HepG2 (cell line): ENCODE measurements at regions not wholly inside any gene's neighbourhood (a gene's known extent, or its start where the extent isn't known, plus 50 kb on each side); places are given as distances from the start of the nearest gene placed in this dataset.

Experiments used
- ATAC-seq: fragments of 200-7000 bp; cut with Tn5 transposase; 3 replicates; pipeline ENCODE4 v1.9.1; 2020; ENCODE audit warnings: mild to moderate bottlenecking, moderate library complexity
- BruUV-seq: library from RNA; stranded (reverse); fragments of 400-500 nt; replicated peaks from 2 replicates; lab custom pipeline; 2021; lab: Mats Ljungman, UMichigan
- CTCF ChIA-PET: fragments of 300-600 bp; formaldehyde crosslinking; extraction: SDS; loops from one replicate; lab custom pipeline; 2021; ENCODE audit warnings: low total read pairs, inconsistent platforms, low intra/inter-chr PET ratio; lab: Yijun Ruan, JAX
- POLR2A ChIA-PET: fragments of 350-600 bp; sonication (Branson Sonifier 250); formaldehyde crosslinking; loops from one replicate; lab custom pipeline; 2020; ENCODE audit warnings: antibody characterized with exemption, inconsistent platforms; lab: Yijun Ruan, JAX
- DNase-seq: peaks from one replicate; pipeline ENCODE4 v3.0.0-alpha.2; 2015; ENCODE audit warnings: low spot score
- FAIRE-seq: peaks from 3 replicates; lab custom pipeline; 2011; peaks lifted over from hg19 to GRCh38; lab: Jason Lieb, UNC
- H2AFZ ChIP-seq: one replicate; pipeline ENCODE4 v1.6.1; 2011; ENCODE audit warnings: low read length, inconsistent platforms
- H3K27ac ChIP-seq: fragments of 300-600 bp; 3 replicates; pipeline ENCODE4 v1.8.0; 2011; ENCODE audit warnings: mixed run types, mild to moderate bottlenecking, mixed read lengths, low read length, inconsistent platforms; ENCODE audit not compliant: insufficient read depth; ENCODE audit errors: extremely low read length
- H3K27me3 ChIP-seq, 2 experiments: fragments of 200-600 bp in 1 of 2; 2 replicates in 1 of 2; 3 replicates in 1 of 2; pipeline versions ENCODE4 v1.6.0 to v1.8.0; 2011; ENCODE audit warnings: low read length in 2 of 2, mild to moderate bottlenecking in 2 of 2, moderate library complexity in 2 of 2, inconsistent platforms in 1 of 2; ENCODE audit not compliant: insufficient read depth in 2 of 2, control insufficient read depth in 1 of 2
- H3K36me3 ChIP-seq, 2 experiments: fragments of 200-600 bp in 1 of 2; replicated peaks in 1 of 2; 2 replicates in 1 of 2; 3 replicates in 1 of 2; pipeline versions ENCODE4 v1.5.1 to v1.8.0; 2011; ENCODE audit warnings: low read length in 2 of 2, inconsistent platforms in 1 of 2; ENCODE audit not compliant: insufficient read depth in 2 of 2, control insufficient read depth in 1 of 2
- H3K4me1 ChIP-seq: 2 replicates; pipeline ENCODE4 v1.5.1; 2012; ENCODE audit warnings: low read length, inconsistent platforms; ENCODE audit not compliant: insufficient read depth
- H3K4me2 ChIP-seq: 2 replicates; pipeline ENCODE4 v1.6.0; 2011; ENCODE audit warnings: low read depth, low read length, inconsistent platforms
- H3K4me3 ChIP-seq, 3 experiments: fragments of 200-600 bp in 1 of 3; sonication (generic), shearing (Covaris generic) in 1 of 3; replicated peaks in 1 of 3; 2 replicates each; pipeline ENCODE4 v1.5.1; 2011 to 2016; ENCODE audit warnings: low read length in 3 of 3, inconsistent platforms in 2 of 3, low read depth in 2 of 3, mild to moderate bottlenecking in 2 of 3, control low read depth in 1 of 3, mixed read lengths in 1 of 3; ENCODE audit not compliant: insufficient read depth in 1 of 3
- H3K79me2 ChIP-seq: one replicate; pipeline ENCODE4 v1.6.1; 2011; ENCODE audit warnings: low read length, inconsistent platforms; ENCODE audit not compliant: insufficient read depth
- H3K9ac ChIP-seq: 2 replicates; pipeline ENCODE4 v1.6.0; 2011; ENCODE audit warnings: mild to moderate bottlenecking, low read depth, low read length, inconsistent platforms; ENCODE audit not compliant: insufficient read depth
- H3K9me3 ChIP-seq: 2 replicates; pipeline ENCODE4 v1.5.1; 2012; ENCODE audit warnings: mild to moderate bottlenecking, low read length
- H4K20me1 ChIP-seq: 2 replicates; pipeline ENCODE4 v1.6.0; 2011; ENCODE audit warnings: inconsistent platforms, mild to moderate bottlenecking, low read length, moderate library complexity; ENCODE audit not compliant: insufficient read depth
- CBFB ChIP-seq: sonication (generic); formaldehyde crosslinking; IDR thresholded peaks from 2 replicates; pipeline ENCODE4 v1.4.0; 2020; ENCODE audit warnings: missing genetic modification reagents
- NAIF1 ChIP-seq: sonication (generic); formaldehyde crosslinking; IDR thresholded peaks from 2 replicates; pipeline ENCODE4 v1.5.0; 2020; ENCODE audit warnings: mild to moderate bottlenecking, missing genetic modification reagents, borderline replicate concordance
- NCOA1 ChIP-seq: sonication (generic); formaldehyde crosslinking; IDR thresholded peaks from 2 replicates; pipeline ENCODE4 v1.9.0; 2021; ENCODE audit warnings: missing genetic modification reagents
- RFX3 ChIP-seq: IDR thresholded peaks from 2 replicates; pipeline ENCODE4 v1.6.1; 2016; ENCODE audit warnings: missing biosample characterization, missing genetic modification reagents
- ZNF317 ChIP-seq: sonication (generic); formaldehyde crosslinking; IDR thresholded peaks from 2 replicates; pipeline ENCODE4 v1.5.0; 2020; ENCODE audit warnings: mild to moderate bottlenecking, missing genetic modification reagents
- WGBS: methylation state at CpG from one replicate; pipeline ENCODE4 v1.1.6; 2017; ENCODE audit warnings: low lambda C conversion rate; 5-methylcytosine and 5-hydroxymethylcytosine counted together
- in situ Hi-C: cut with HindIII; loops from 2 replicates; pipeline ENCODE4 v1.10.0; 2017; ENCODE audit warnings: low pct_unique_long_range_greater_than_20kb; ENCODE audit not compliant: extremely low pct_ligation_motif_present
- intact Hi-C: fragments of 100-400 bp; cut with micrococcal nuclease; formaldehyde crosslinking; loops from one replicate; pipeline ENCODE4 v1.10.0; 2022; ENCODE audit not compliant: unreplicated experiment
- TF ChIP-seq, protein P1 (sequence below): sonication (generic); formaldehyde crosslinking; IDR thresholded peaks from 2 replicates; pipeline ENCODE4 v1.5.0; 2020; ENCODE audit warnings: missing genetic modification reagents, mild to moderate bottlenecking, borderline replicate concordance
- TF ChIP-seq, protein P2 (sequence below): sonication (generic); formaldehyde crosslinking; IDR thresholded peaks from 2 replicates; pipeline ENCODE4 v1.4.0; 2020; ENCODE audit warnings: missing genetic modification reagents

DNA sequence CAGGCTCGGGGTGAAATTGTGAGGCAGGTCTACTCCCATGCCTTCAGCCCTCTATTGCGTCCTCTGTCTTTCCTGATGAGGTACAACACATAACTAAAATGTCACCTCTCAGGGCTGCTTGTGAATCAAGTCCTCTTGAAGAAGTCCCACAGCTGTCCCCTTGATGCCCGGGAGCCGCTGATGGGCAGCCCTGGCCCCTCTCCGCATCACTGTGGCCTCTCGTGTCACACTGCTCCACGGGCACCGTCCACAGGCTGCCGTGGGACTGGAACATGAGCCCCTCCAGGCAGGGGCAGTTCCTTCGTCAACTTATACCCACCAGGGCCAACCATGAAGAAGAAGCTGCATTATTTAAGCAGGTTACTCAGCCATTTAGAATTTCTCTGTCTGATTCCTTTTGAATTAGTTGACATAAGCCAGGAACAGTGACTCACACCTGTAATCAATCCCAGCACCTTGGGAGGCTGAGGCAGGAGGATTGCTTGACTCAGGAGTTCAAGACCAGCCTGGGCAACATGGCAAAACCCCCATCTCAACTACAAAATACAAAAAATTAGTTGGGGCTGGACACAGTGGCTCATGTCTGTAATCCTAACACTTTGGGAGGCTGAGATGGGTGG lies 58.5 kb upstream of the UBE3C start:
- H3K4me1 ChIP-seq = no peaks in the 10 kb centered on the region
- H3K9me3 ChIP-seq = peaks cover 11% of the 10 kb centered on the region; the same call in 1 of the 2 replicates
- no peak overlapping the region for H3K9ac ChIP-seq
- H3K4me3 ChIP-seq = no peak overlapping the region
- CTCF ChIA-PET = no interaction called here
- H4K20me1 ChIP-seq = no peaks in the 10 kb centered on the region
- TF ChIP-seq, protein P1, sequence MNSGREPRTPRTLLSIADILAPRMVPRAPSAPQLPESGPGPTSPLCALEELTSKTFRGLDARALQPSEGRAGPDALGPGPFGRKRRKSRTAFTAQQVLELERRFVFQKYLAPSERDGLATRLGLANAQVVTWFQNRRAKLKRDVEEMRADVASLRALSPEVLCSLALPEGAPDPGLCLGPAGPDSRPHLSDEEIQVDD (CRISPR knock-in tag) = no peak
- peaks cover 0 to 45% of the 10 kb centered on the region in 2 experiments; a peak in 4 of 5 replicates for H3K27me3 ChIP-seq
- DNase-seq (no peak), ATAC-seq (no peak), FAIRE-seq (no peak)
- H3K36me3 ChIP-seq = no peaks in the 10 kb centered on the region
- in situ Hi-C loops = no loop called here
- no TSS peak for BruUV-seq
- intact Hi-C loops = no loop called here
- H3K27ac ChIP-seq = no peak overlapping the region
- POLR2A ChIA-PET = no interaction called here
- no peak overlapping the region for H2AFZ ChIP-seq
- H3K4me2 ChIP-seq = no peak overlapping the region
- H3K79me2 ChIP-seq = no peaks in the 10 kb centered on the region
- WGBS = 13% methylated on average over 3 of the region's 10 CpGs

DNA sequence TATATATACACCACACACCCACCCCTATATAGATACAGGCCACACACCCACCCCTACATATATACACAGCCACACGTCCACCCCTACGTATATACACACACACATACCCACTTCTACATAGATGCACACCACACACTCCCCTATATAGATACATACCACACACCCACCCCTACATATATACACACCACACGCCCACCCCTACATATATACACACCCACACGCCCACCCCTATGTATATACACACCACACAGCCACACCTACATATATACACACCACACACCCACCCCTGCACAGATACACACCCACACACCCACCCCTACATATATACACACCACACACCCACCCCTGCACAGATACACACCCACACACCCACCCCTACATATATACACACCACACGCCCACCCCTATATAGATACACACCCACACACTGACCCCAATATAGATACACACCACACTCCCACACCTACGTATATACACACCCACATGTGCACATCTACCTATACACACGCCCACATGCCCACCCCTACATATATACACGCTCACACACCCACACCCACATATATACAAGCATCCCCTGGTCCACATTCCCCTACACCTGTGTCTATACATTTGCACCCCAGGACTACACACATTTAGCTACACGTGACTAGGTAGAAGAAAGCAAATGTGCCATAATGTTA lies 52.1 kb upstream of the UBE3C start:
- Histone ChIP-seq H3K27me3 (peaks cover 0 to 14% of the 10 kb centered on the region in 2 experiments; a peak in 2 of 5 replicates), H3K9me3 (peaks cover 13% of the 10 kb centered on the region; the same call in 1 of the 2 replicates), H4K20me1 (no peaks in the 10 kb centered on the region), H3K79me2 (no peaks in the 10 kb centered on the region), H3K4me3 (no peak overlapping the region), H3K27ac (no peak overlapping the region), H3K4me1 (peaks cover 16% of the 10 kb centered on the region), H2AFZ (no peak overlapping the region), H3K36me3 (no peaks in the 10 kb centered on the region), H3K4me2 (no peak overlapping the region), H3K9ac (no peak overlapping the region)
- ChIA-PET CTCF (no interaction called here), POLR2A (no interaction called here)
- in situ Hi-C loops (no loop called here), intact Hi-C loops (no loop called here)
- FAIRE-seq (no peak), DNase-seq (no peak), ATAC-seq (no peak)
- no peak for TF ChIP-seq CBFB (CRISPR knock-in tag)
- TF ChIP-seq NAIF1 (CRISPR knock-in tag) = no peak
- TF ChIP-seq ZNF317 (CRISPR knock-in tag) = no peak
- no peak for TF ChIP-seq RFX3 (CRISPR knock-in tag)
- TF ChIP-seq, protein P2, sequence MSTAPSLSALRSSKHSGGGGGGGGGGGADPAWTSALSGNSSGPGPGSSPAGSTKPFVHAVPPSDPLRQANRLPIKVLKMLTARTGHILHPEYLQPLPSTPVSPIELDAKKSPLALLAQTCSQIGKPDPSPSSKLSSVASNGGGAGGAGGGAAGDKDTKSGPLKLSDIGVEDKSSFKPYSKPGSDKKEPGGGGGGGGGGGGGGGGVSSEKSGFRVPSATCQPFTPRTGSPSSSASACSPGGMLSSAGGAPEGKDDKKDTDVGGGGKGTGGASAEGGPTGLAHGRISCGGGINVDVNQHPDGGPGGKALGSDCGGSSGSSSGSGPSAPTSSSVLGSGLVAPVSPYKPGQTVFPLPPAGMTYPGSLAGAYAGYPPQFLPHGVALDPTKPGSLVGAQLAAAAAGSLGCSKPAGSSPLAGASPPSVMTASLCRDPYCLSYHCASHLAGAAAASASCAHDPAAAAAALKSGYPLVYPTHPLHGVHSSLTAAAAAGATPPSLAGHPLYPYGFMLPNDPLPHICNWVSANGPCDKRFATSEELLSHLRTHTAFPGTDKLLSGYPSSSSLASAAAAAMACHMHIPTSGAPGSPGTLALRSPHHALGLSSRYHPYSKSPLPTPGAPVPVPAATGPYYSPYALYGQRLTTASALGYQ = no peak
- no peak for TF ChIP-seq NCOA1 (CRISPR knock-in tag)
- no TSS peak for BruUV-seq
- WGBS = 24% methylated on average over 9 of the region's 9 CpGs
